Psoas muscle (tissue), 7 donors: ENCODE measurements at regions not wholly inside any gene's neighbourhood (a gene's known extent, or its start where the extent isn't known, plus 50 kb on each side); places are given as distances from the start of the nearest gene placed in this dataset.

ENCODE experiments used
- ATAC-seq, 4 donors: fragments of 200-7000 bp; cut with Tn5 transposase; one replicate each; pipeline ENCODE4 v1.9.1; 2020; ENCODE audit warnings: moderate library complexity in 3 of 4, mild to moderate bottlenecking in 2 of 4
- DNase-seq, 2 donors: peaks; one replicate each; pipeline ENCODE4 v3.0.0-alpha.2; 2020
- H3K27ac ChIP-seq: fragments of 200-600 bp; one replicate; pipeline ENCODE4 v1.8.0; 2022
- H3K27me3 ChIP-seq, 3 donors: fragments of 200-600 bp in 1 of 3; one replicate each; pipeline versions ENCODE4 v1.6.1 to v1.8.0; 2013 to 2022; ENCODE audit warnings: low read length in 2 of 3, mild to moderate bottlenecking in 2 of 3, moderate library complexity in 1 of 3; ENCODE audit not compliant: insufficient read depth in 3 of 3
- H3K36me3 ChIP-seq, 2 donors: fragments of 200-600 bp in 1 of 2; one replicate each; pipeline versions ENCODE4 v1.6.1 to v1.8.0; 2013 to 2022; ENCODE audit warnings: low read depth in 1 of 2, mild to moderate bottlenecking in 1 of 2, moderate library complexity in 1 of 2; ENCODE audit not compliant: insufficient read depth in 1 of 2
- H3K4me1 ChIP-seq: fragments of 200-600 bp; one replicate; pipeline ENCODE4 v1.8.0; 2022
- H3K4me3 ChIP-seq: fragments of 200-600 bp; one replicate; pipeline ENCODE4 v1.8.0; 2022; ENCODE audit warnings: mild to moderate bottlenecking
- H3K9me3 ChIP-seq: fragments of 200-600 bp; one replicate; pipeline ENCODE4 v1.8.0; 2022
- WGBS, 3 donors: extraction: QIAGEN DNeasy Blood & Tissue Kit; methylation state at CpG; one replicate each; pipeline versions ENCODE4 v1.1.6 to v1.1.7; 2013; 5-methylcytosine and 5-hydroxymethylcytosine counted together
- intact Hi-C, 2 donors: fragments of 100-400 bp; cut with DNase I; formaldehyde crosslinking; loops; one replicate each; pipeline versions ENCODE4 v1.11.0 to v1.14.2; 2022
- TF ChIP-seq, protein P1 (sequence below): fragments of 200-600 bp; IDR thresholded peaks from one replicate; pipeline ENCODE4 v1.8.0; 2022; ENCODE audit warnings: antibody characterized with exemption
- donor health status: healthy with polysubstance abuse.
- donor health status: DM: no; HTN: no; CAD: no; lungs with moderate emphysema.
- donor health status: Bipolar disorder and iron deficiency.
- donor health status: healthy.
- donor health status: DM: yes; HTN: yes; CAD: no.
- donor health status: DM: no; HTN: no; CAD: no.
- donor health status: DM: yes; HTN: yes; CAD: no.

DNA sequence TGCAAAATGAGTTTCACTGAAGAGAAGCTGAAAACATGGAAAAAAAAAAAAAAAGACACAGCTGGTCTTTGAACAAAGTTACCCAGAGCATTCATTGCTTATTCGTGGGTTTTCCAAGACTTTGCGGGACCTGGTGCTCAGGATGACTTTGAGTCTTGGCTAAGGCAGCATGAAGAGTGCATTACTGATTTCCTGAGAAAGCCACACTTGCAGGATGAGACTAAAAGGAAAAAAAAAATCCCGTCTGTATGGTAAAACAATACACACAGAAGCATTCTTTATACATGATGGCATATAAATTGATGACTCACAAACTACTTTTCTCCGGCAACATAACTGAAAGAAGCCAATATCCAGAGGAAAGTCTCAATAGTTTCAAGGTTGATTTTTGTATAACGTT, 195.4 kb downstream of the SPP2 start:
- ATAC-seq, result no peak
- H3K4me1 ChIP-seq, result no peaks in the 10 kb centered on the region
- DNase-seq, result no peak
- no peaks in the 10 kb centered on the region for H3K27me3 ChIP-seq
- intact Hi-C loops, result no loop called here
- 19 to 25% (median 21%) methylated on average over 5 of the region's 5 CpGs for WGBS, 3 donors
- H3K4me3 ChIP-seq, result no peak overlapping the region
- TF ChIP-seq, protein P1, sequence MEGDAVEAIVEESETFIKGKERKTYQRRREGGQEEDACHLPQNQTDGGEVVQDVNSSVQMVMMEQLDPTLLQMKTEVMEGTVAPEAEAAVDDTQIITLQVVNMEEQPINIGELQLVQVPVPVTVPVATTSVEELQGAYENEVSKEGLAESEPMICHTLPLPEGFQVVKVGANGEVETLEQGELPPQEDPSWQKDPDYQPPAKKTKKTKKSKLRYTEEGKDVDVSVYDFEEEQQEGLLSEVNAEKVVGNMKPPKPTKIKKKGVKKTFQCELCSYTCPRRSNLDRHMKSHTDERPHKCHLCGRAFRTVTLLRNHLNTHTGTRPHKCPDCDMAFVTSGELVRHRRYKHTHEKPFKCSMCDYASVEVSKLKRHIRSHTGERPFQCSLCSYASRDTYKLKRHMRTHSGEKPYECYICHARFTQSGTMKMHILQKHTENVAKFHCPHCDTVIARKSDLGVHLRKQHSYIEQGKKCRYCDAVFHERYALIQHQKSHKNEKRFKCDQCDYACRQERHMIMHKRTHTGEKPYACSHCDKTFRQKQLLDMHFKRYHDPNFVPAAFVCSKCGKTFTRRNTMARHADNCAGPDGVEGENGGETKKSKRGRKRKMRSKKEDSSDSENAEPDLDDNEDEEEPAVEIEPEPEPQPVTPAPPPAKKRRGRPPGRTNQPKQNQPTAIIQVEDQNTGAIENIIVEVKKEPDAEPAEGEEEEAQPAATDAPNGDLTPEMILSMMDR, result no peak
- no peaks in the 10 kb centered on the region for H3K9me3 ChIP-seq
- no peaks in the 10 kb centered on the region for H3K36me3 ChIP-seq
- H3K27ac ChIP-seq, result no peak overlapping the region

DNA sequence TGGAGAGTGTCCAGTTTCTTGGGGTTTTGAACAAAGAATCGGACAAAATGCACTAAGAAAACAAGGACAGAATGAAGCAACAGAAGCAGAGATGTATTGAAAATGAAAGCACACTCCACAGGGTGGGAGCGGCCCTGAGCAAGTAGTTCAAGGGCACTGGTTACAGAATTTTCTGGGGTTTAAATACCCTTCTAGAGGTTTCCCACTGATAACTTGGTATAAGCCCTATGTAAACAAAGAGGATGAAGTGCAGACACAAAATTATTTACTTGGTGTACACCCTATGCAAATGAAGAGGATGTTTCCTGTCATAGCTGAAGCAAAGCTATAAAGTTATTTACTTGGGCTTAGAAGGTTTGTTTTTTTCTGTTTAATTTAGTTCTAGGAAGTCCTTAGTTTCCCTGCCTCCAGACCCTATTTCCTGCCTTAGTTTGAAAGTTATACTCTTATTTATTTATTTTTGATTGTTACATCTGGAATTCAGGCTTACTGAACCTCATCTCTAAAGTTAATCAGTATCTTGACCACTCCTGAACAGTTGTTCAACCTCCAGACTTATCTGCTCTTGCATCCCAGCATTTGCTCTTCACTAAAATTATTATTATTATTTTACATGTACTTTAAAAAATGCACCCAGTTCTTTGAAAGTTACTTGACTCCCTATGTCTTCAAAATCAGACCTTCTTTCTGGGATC, 193.5 kb downstream of the SPP2 start:
- ATAC-seq (no peak), DNase-seq (no peak)
- H3K9me3 ChIP-seq, result no peaks in the 10 kb centered on the region
- TF ChIP-seq, protein P1, result no peak
- no peak overlapping the region for H3K4me3 ChIP-seq
- no peak overlapping the region for H3K27ac ChIP-seq
- intact Hi-C loops, result no loop called here
- H3K27me3 ChIP-seq, result no peaks in the 10 kb centered on the region
- 72 to 79% (median 77%) methylated on average over 2 of the region's 2 CpGs for WGBS, 3 donors
- H3K4me1 ChIP-seq, result no peaks in the 10 kb centered on the region
- H3K36me3 ChIP-seq, result no peaks in the 10 kb centered on the region

DNA sequence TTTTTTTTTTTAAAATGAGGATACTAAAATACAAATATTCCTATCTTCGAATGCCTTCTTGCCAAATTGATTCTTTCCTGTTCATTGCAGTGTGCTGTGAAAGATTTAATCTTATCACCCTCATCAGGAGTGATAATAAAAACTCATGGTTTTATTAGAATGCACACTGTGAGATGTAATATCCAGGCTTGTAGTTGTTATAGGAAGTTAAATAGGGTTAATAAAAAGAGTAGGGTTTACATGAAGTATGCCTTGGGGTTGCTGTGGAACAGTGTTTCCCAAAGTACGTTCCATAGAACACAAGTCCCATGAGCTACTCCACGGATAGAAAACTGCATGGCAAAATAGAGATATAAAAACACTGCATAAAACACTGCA, 191.9 kb downstream of the SPP2 start:
- Histone ChIP-seq H3K27me3 (no peaks in the 10 kb centered on the region), H3K36me3 (no peaks in the 10 kb centered on the region), H3K4me1 (no peaks in the 10 kb centered on the region), H3K27ac (no peak overlapping the region), H3K9me3 (no peaks in the 10 kb centered on the region), H3K4me3 (no peak overlapping the region)
- ATAC-seq (no peak), DNase-seq (no peak)
- 42 to 55% (median 43%) methylated on average over 3 of the region's 3 CpGs for WGBS, 3 donors
- intact Hi-C loops, result no loop called here
- TF ChIP-seq, protein P1, result no peak

DNA sequence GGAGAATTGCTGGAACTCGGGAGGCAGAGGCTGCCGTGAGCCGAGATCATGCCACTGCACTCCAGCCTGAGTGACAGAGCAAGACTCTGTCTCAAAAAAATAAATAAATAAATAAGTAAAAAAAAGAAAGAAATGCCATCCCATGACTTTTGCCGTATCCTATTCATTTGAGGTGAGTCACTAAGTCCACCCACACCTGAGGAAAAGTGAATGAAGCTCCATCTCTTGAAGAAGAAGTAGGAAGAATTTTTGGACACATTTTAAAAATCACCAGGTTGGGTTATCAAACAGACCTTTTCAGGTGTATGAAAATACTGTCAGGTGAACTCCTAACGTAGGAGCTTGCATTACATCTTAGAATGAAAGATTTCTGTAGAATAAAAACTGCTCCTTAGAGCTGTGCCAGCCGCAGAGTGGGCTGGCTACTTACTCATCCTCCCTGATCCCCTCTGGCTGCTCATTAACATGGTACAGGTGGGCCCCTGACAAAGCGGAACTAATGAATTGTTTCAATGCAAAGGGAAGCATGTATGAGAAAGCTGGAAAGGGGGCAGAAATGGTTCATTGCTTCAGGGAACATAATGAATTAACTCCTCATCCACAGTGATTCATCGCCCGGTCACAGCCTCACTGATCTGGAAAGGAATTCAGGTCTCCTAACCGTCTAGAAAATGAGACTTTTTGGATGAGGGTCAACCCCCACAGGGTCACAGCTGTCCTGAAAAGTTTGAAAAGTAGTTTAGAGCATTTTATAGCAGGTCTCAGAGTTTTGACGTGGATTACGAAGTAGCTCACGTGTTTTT, 191.4 kb downstream of the SPP2 start:
- H3K9me3 ChIP-seq, result no peaks in the 10 kb centered on the region
- no peak overlapping the region for H3K4me3 ChIP-seq
- DNase-seq (no peak), ATAC-seq (no peak)
- no peaks in the 10 kb centered on the region for H3K27me3 ChIP-seq
- H3K4me1 ChIP-seq, result no peaks in the 10 kb centered on the region
- H3K27ac ChIP-seq, result no peak overlapping the region
- TF ChIP-seq, protein P1, result no peak
- no peaks in the 10 kb centered on the region for H3K36me3 ChIP-seq
- 50 to 54% (median 51%) methylated on average over 13 of the region's 13 CpGs for WGBS, 3 donors
- intact Hi-C loops, result no loop called here
